Neutrophil (primary cell): ENCODE measurements at regions not wholly inside any gene's neighbourhood (a gene's known extent, or its start where the extent isn't known, plus 50 kb on each side); places are given as distances from the start of the nearest gene placed in this dataset.

Source experiments
- H3K27ac ChIP-seq: fragments of 200-600 bp; sonication (generic); 2 replicates; pipeline ENCODE4 v1.5.1; 2016; ENCODE audit warnings: mild to moderate bottlenecking, moderate library complexity
- H3K27me3 ChIP-seq: fragments of 200-600 bp; sonication (generic); 2 replicates; pipeline ENCODE4 v1.6.0; 2016; ENCODE audit warnings: mild to moderate bottlenecking
- H3K36me3 ChIP-seq: fragments of 200-600 bp; sonication (generic); 2 replicates; pipeline ENCODE4 v1.5.1; 2017
- H3K4me1 ChIP-seq, 2 experiments: fragments of 200-600 bp in 1 of 2; sonication (generic) in 1 of 2; 1 replicate in 1 of 2; 2 replicates in 1 of 2; pipeline versions ENCODE4 v1.5.1 to v1.6.1; 2013 to 2016; ENCODE audit warnings: low read depth in 1 of 2, low read length in 1 of 2, mild to moderate bottlenecking in 1 of 2, moderate library complexity in 1 of 2; ENCODE audit not compliant: control insufficient read depth in 1 of 2, insufficient read depth in 1 of 2
- H3K4me3 ChIP-seq, 2 experiments: fragments of 200-600 bp in 1 of 2; sonication (generic) in 1 of 2; 1 replicate in 1 of 2; 2 replicates in 1 of 2; pipeline ENCODE4 v1.5.1; 2013 to 2016; ENCODE audit warnings: low read depth in 1 of 2, low read length in 1 of 2, mild to moderate bottlenecking in 1 of 2, moderate library complexity in 1 of 2
- H3K9me3 ChIP-seq: fragments of 200-600 bp; sonication (generic); 2 replicates; pipeline ENCODE4 v1.5.1; 2016
- CTCF ChIP-seq: fragments of 200-600 bp; sonication (generic); IDR thresholded peaks from 2 replicates; pipeline ENCODE4 v1.5.1; 2016; ENCODE audit warnings: antibody characterized with exemption

GRCh38 chr2:594297-594949 lies 82.8 kb downstream of the TMEM18 start:
- Histone ChIP-seq H3K9me3 (no peaks in the 10 kb centered on the region), H3K4me1 (no peaks in the 10 kb centered on the region), H3K27ac (no peak overlapping the region), H3K27me3 (no peaks in the 10 kb centered on the region), H3K36me3 (no peaks in the 10 kb centered on the region), H3K4me3 (no peak overlapping the region)
- TF ChIP-seq CTCF: no peak

- TF ChIP-seq CTCF: no peak
- Histone ChIP-seq H3K36me3 (no peaks in the 10 kb centered on the region), H3K27ac (no peak overlapping the region), H3K27me3 (no peaks in the 10 kb centered on the region), H3K4me1 (no peaks in the 10 kb centered on the region), H3K4me3 (no peak overlapping the region), H3K9me3 (no peaks in the 10 kb centered on the region)
Measured at GRCh38 chr2:593356-594026, 83.7 kb downstream of the TMEM18 start.

GRCh38 chr2:592737-593136 lies 84.5 kb downstream of the TMEM18 start:
- H3K36me3 ChIP-seq: no peaks in the 10 kb centered on the region
- TF ChIP-seq CTCF: no peak

GRCh38 chr2:590214-591175 lies 86.7 kb downstream of the TMEM18 start:
- Histone ChIP-seq H3K27ac (no peak overlapping the region), H3K36me3 (no peaks in the 10 kb centered on the region), H3K4me1 (no peaks in the 10 kb centered on the region), H3K4me3 (no peak overlapping the region), H3K27me3 (peaks cover 2% of the 10 kb centered on the region), H3K9me3 (no peaks in the 10 kb centered on the region)
- TF ChIP-seq CTCF: no peak

More at GRCh38 chr2:592737-593136, 84.5 kb downstream of the TMEM18 start:
- Histone ChIP-seq H3K27ac (no peak overlapping the region), H3K27me3 (no peaks in the 10 kb centered on the region), H3K9me3 (no peaks in the 10 kb centered on the region), H3K4me3 (no peak overlapping the region), H3K4me1 (no peaks in the 10 kb centered on the region)

- no peak overlapping the region for H3K27ac ChIP-seq
- no peak for TF ChIP-seq CTCF
- H3K4me3 ChIP-seq: no peak overlapping the region
- no peaks in the 10 kb centered on the region for H3K4me1 ChIP-seq
- H3K27me3 ChIP-seq: peaks cover 11% of the 10 kb centered on the region
- H3K9me3 ChIP-seq: no peaks in the 10 kb centered on the region
- H3K36me3 ChIP-seq: no peaks in the 10 kb centered on the region
Measured at GRCh38 chr2:589281-590130, 87.7 kb downstream of the TMEM18 start.
